WTC11 (cell line): ENCODE measurements at regions not wholly inside any gene's neighbourhood (a gene's known extent, or its start where the extent isn't known, plus 50 kb on each side); places are given as distances from the start of the nearest gene placed in this dataset.

Source experiments
- CDX4 ChIP-seq: fragments of 250-450 bp; sonication (Bioruptor Pico); IDR thresholded peaks from 2 replicates; pipeline ENCODE4 v1.9.0; 2021; ENCODE audit warnings: moderate library complexity, mild to moderate bottlenecking, inconsistent platforms, borderline replicate concordance
- CTCF ChIP-seq: fragments of 200-600 bp; IDR thresholded peaks from 2 replicates; pipeline ENCODE4 v1.8.0; 2022; ENCODE audit warnings: antibody characterized with exemption
- ELF4 ChIP-seq: sonication (generic); formaldehyde crosslinking; IDR thresholded peaks from 2 replicates; pipeline ENCODE4 v1.8.1; 2022; ENCODE audit warnings: low read depth, mild to moderate bottlenecking, moderate library complexity, missing genetic modification reagents
- EMX1 ChIP-seq: fragments of 250-450 bp; sonication (Bioruptor Pico); IDR thresholded peaks from 2 replicates; pipeline ENCODE4 v1.8.0; 2021; ENCODE audit warnings: mild to moderate bottlenecking
- ETV6 ChIP-seq: sonication (generic); formaldehyde crosslinking; IDR thresholded peaks from 2 replicates; pipeline ENCODE4 v1.8.1; 2022; ENCODE audit warnings: mild to moderate bottlenecking, missing genetic modification reagents
- FOXP4 ChIP-seq: sonication (generic); formaldehyde crosslinking; IDR thresholded peaks from 2 replicates; pipeline ENCODE4 v1.8.0; 2022; ENCODE audit warnings: mild to moderate bottlenecking, missing genetic modification reagents
- MAX ChIP-seq: sonication (generic); formaldehyde crosslinking; IDR thresholded peaks from 2 replicates; pipeline ENCODE4 v1.8.0; 2022; ENCODE audit warnings: mild to moderate bottlenecking, missing genetic modification reagents
- MYBL2 ChIP-seq: sonication (generic); formaldehyde crosslinking; IDR thresholded peaks from 2 replicates; pipeline ENCODE4 v1.8.1; 2023; ENCODE audit warnings: mild to moderate bottlenecking, moderate library complexity, missing genetic modification reagents
- NR3C1 ChIP-seq: sonication (generic); formaldehyde crosslinking; conservative IDR thresholded peaks from 2 replicates; pipeline ENCODE4 v1.8.1; 2023; ENCODE audit warnings: low read depth, mild to moderate bottlenecking, missing genetic modification reagents
- SP1 ChIP-seq: sonication (generic); formaldehyde crosslinking; conservative IDR thresholded peaks from 2 replicates; pipeline ENCODE4 v1.8.1; 2022; ENCODE audit warnings: missing genetic modification reagents
- USF2 ChIP-seq: sonication (generic); formaldehyde crosslinking; IDR thresholded peaks from 2 replicates; pipeline ENCODE4 v1.8.1; 2023; ENCODE audit warnings: mild to moderate bottlenecking, missing genetic modification reagents, moderate library complexity
- ZBTB43 ChIP-seq: sonication (generic); formaldehyde crosslinking; IDR thresholded peaks from 2 replicates; pipeline ENCODE4 v1.8.1; 2023; ENCODE audit warnings: mild to moderate bottlenecking, missing genetic modification reagents
- ZNF263 ChIP-seq: sonication (generic); formaldehyde crosslinking; IDR thresholded peaks from 2 replicates; pipeline ENCODE4 v1.8.1; 2022; ENCODE audit warnings: low read depth, mild to moderate bottlenecking, moderate library complexity, missing genetic modification reagents
- ZNF512 ChIP-seq: sonication (generic); formaldehyde crosslinking; IDR thresholded peaks from 2 replicates; pipeline ENCODE4 v1.8.1; 2022; ENCODE audit warnings: missing genetic modification reagents, borderline replicate concordance

- no peak for TF ChIP-seq CTCF
- no peak for TF ChIP-seq FOXP4 (CRISPR knock-in tag)
- no peak for TF ChIP-seq ETV6 (CRISPR knock-in tag)
- TF ChIP-seq NR3C1 = no peak
- no peak for TF ChIP-seq MAX
- TF ChIP-seq ZNF512 (CRISPR knock-in tag) = no peak
- no peak for TF ChIP-seq ZNF263 (CRISPR knock-in tag)
- TF ChIP-seq EMX1 (CRISPR knock-in tag) = no peak
- no peak for TF ChIP-seq USF2 (CRISPR knock-in tag)
- TF ChIP-seq SP1 (CRISPR knock-in tag) = no peak
- TF ChIP-seq MYBL2 (CRISPR knock-in tag) = no peak
- TF ChIP-seq ELF4 (CRISPR knock-in tag) = no peak
- TF ChIP-seq ZBTB43 (CRISPR knock-in tag) = no peak
- TF ChIP-seq CDX4 (CRISPR knock-in tag) = no peak
These were observed 360.1 kb upstream of the ITGA1 start for GRCh38 chr5:52427615-52428014.
